ENCODE measurements at regions not wholly inside any gene's neighbourhood (a gene's known extent, or its start where the extent isn't known, plus 50 kb on each side); places are given as distances from the start of the nearest gene placed in this dataset.

DNA sequence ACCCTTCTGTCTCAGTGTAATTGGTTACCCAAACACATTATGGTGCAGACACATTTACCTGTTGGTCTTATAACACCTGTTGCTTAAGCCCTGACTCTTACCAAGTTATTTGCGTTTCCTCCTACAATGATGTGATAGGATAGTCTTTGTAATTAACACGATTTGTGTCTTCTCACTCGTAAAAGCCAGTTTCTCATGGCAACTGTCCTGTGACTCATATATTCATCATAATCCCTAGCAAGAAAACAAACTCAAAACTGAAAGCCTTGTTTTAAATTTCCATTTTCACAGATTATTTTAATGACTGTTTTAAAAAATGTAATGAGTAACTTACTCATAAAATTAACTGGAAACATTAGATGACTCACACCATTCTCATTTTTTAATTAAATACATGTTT is 495.2 kb downstream of the NLGN4X start:
- TF ChIP-seq, protein P1, sequence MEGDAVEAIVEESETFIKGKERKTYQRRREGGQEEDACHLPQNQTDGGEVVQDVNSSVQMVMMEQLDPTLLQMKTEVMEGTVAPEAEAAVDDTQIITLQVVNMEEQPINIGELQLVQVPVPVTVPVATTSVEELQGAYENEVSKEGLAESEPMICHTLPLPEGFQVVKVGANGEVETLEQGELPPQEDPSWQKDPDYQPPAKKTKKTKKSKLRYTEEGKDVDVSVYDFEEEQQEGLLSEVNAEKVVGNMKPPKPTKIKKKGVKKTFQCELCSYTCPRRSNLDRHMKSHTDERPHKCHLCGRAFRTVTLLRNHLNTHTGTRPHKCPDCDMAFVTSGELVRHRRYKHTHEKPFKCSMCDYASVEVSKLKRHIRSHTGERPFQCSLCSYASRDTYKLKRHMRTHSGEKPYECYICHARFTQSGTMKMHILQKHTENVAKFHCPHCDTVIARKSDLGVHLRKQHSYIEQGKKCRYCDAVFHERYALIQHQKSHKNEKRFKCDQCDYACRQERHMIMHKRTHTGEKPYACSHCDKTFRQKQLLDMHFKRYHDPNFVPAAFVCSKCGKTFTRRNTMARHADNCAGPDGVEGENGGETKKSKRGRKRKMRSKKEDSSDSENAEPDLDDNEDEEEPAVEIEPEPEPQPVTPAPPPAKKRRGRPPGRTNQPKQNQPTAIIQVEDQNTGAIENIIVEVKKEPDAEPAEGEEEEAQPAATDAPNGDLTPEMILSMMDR (IDR thresholded peaks at IDR 0.05; ENCODE audit: low read depth, low read length) = no peak
- no peak for TF ChIP-seq MYC (IDR thresholded peaks at IDR 0.05; ENCODE audit: low read depth, low read length)
- TF ChIP-seq, protein P2, sequence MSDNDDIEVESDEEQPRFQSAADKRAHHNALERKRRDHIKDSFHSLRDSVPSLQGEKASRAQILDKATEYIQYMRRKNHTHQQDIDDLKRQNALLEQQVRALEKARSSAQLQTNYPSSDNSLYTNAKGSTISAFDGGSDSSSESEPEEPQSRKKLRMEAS (IDR thresholded peaks at IDR 0.05; ENCODE audit: low read depth, low read length) = no peak
